Peyer's patch (tissue), 4 donors: ENCODE measurements at regions not wholly inside any gene's neighbourhood (a gene's known extent, or its start where the extent isn't known, plus 50 kb on each side); places are given as distances from the start of the nearest gene placed in this dataset.

ENCODE experiments used
- DNase-seq, 3 donors: peaks; one replicate each; pipeline ENCODE4 v3.0.0-alpha.2; 2017 to 2019
- H3K27ac ChIP-seq, 4 donors: fragments of 200-600 bp; sonication (generic); one replicate each; pipeline ENCODE4 v1.5.1; 2016 to 2019
- H3K27me3 ChIP-seq, 2 donors: fragments of 200-600 bp; sonication (generic); one replicate each; pipeline ENCODE4 v1.5.1; 2019
- H3K36me3 ChIP-seq, 3 donors: fragments of 200-600 bp; sonication (generic); one replicate each; pipeline ENCODE4 v1.5.1; 2016 to 2019
- H3K4me1 ChIP-seq, 4 donors: fragments of 200-600 bp; sonication (generic); one replicate each; pipeline ENCODE4 v1.5.1; 2016 to 2019
- H3K4me3 ChIP-seq, 4 donors: fragments of 200-600 bp; sonication (generic); 1 replicate in 3 of 4; 2 replicates in 1 of 4; pipeline ENCODE4 v1.5.1; 2016 to 2019; ENCODE audit warnings: mild to moderate bottlenecking in 1 of 4
- H3K9me3 ChIP-seq, 4 donors: fragments of 200-600 bp; sonication (generic); one replicate each; pipeline ENCODE4 v1.5.1; 2016 to 2019; ENCODE audit warnings: mild to moderate bottlenecking in 1 of 4
- POLR2A ChIP-seq, 2 donors: fragments of 450-650 bp; IDR thresholded peaks; one replicate each; pipeline ENCODE4 v1.5.1; 2017; ENCODE audit warnings: antibody characterized with exemption in 2 of 2, mild to moderate bottlenecking in 2 of 2, moderate library complexity in 2 of 2
- TF ChIP-seq, protein P1 (sequence below), 6 experiments: fragments of 450-650 bp in 4 of 6; fragments of 200-600 bp in 2 of 6; sonication (generic) in 1 of 6; IDR thresholded peaks; one replicate each; pipeline ENCODE4 v1.5.1; 2017 to 2019; ENCODE audit warnings: antibody characterized with exemption in 6 of 6, mild to moderate bottlenecking in 3 of 6, moderate library complexity in 1 of 6

DNA sequence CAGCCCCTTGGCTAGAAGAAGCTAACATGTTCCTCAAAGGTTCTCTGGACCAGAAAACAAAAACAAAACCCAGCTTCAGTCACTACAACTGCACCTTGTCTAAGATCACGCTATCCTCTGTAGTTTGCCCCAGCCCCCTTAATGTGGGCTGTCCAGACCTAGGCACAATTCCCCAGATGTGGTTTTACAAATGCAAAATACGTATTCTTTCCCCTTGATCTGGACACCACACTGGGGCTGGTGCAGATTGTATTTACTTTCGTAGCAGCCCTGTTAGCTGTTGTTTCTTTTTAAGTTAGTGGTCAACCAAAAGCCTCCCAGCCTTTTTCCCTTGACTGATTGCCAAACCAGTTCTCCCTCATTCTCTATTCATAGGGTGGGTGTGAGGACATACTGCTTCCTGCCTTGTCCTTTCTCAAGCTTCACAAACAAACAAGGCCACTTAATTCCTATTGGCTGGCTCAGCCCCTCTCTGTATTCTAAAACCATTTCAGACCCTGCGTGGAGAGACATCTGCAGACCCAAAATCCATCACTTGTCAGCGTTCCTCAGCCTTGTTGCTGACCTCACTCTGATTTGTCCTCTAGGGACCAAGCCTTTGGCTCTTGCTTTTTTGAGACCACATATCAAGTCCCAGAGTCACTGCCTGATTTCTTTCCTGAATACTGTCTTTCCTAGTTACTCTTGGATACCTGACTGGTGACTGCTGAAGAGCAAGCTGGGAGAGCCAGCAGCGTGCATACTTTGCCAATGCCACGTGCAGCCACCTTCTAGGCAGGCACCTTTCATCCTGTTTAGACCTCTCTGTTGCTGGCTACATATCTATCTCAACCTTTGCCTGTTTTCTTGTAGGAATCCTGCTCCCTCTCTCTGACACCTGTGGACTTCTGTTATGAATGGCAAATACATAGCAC, 96.4 kb upstream of the RAB3GAP2 start:
- no peak for DNase-seq
- Histone ChIP-seq H3K9me3 (no peaks in the 10 kb centered on the region), H3K36me3 (no peaks in the 10 kb centered on the region), H3K27ac (no peak overlapping the region), H3K4me3 (no peak overlapping the region), H3K4me1 (no peaks in the 10 kb centered on the region), H3K27me3 (no peaks in the 10 kb centered on the region)
- TF ChIP-seq POLR2A (IDR thresholded peaks at IDR 0.05), result no peak
- TF ChIP-seq, protein P1, sequence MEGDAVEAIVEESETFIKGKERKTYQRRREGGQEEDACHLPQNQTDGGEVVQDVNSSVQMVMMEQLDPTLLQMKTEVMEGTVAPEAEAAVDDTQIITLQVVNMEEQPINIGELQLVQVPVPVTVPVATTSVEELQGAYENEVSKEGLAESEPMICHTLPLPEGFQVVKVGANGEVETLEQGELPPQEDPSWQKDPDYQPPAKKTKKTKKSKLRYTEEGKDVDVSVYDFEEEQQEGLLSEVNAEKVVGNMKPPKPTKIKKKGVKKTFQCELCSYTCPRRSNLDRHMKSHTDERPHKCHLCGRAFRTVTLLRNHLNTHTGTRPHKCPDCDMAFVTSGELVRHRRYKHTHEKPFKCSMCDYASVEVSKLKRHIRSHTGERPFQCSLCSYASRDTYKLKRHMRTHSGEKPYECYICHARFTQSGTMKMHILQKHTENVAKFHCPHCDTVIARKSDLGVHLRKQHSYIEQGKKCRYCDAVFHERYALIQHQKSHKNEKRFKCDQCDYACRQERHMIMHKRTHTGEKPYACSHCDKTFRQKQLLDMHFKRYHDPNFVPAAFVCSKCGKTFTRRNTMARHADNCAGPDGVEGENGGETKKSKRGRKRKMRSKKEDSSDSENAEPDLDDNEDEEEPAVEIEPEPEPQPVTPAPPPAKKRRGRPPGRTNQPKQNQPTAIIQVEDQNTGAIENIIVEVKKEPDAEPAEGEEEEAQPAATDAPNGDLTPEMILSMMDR (IDR thresholded peaks at IDR 0.05), result no peak

GRCh38 chr1:220367833-220368232, 95.6 kb upstream of the RAB3GAP2 start:
- no peak overlapping the region for H3K27ac ChIP-seq
- H3K4me3 ChIP-seq, result no peak overlapping the region
- H3K36me3 ChIP-seq, result no peaks in the 10 kb centered on the region
- TF ChIP-seq, protein P1 (IDR thresholded peaks at IDR 0.05), result no peak
- no peak for TF ChIP-seq POLR2A (IDR thresholded peaks at IDR 0.05)
- H3K4me1 ChIP-seq, result no peaks in the 10 kb centered on the region
- no peaks in the 10 kb centered on the region for H3K9me3 ChIP-seq
- no peak for DNase-seq
- no peaks in the 10 kb centered on the region for H3K27me3 ChIP-seq

DNA sequence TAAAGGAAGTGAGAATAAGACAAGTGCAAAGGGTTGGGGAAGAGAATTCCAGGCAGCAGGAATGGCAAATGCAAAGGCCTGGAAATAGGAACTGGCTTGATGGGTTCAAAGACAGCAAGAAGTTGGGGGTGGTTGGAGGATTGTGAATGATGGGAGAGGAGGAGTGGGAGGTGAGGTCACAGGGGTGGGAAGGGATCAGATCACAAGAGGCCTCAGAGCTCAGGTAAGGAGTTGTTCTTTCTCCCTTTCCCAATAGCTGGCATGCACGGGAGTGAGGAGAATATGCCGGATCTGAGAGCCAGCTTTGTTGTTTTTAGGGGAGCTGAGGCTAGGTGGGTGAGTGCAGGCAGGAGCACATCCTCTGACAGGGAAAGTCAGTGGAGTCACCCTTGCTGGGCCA, 94.0 kb upstream of the RAB3GAP2 start:
- no peaks in the 10 kb centered on the region for H3K27me3 ChIP-seq
- no peak overlapping the region for H3K27ac ChIP-seq
- H3K36me3 ChIP-seq, result no peaks in the 10 kb centered on the region
- TF ChIP-seq POLR2A (IDR thresholded peaks at IDR 0.05), result no peak
- TF ChIP-seq, protein P1 (IDR thresholded peaks at IDR 0.05), result no peak
- no peak overlapping the region for H3K4me3 ChIP-seq
- DNase-seq, result no peak
- no peaks in the 10 kb centered on the region for H3K4me1 ChIP-seq
- H3K9me3 ChIP-seq, result no peaks in the 10 kb centered on the region

GRCh38 chr1:220363196-220363837, 91.1 kb upstream of the RAB3GAP2 start:
- no peak for DNase-seq
- H3K4me3 ChIP-seq, result no peak overlapping the region
- no peaks in the 10 kb centered on the region for H3K9me3 ChIP-seq
- H3K27ac ChIP-seq, result no peak overlapping the region
- no peaks in the 10 kb centered on the region for H3K27me3 ChIP-seq
- no peaks in the 10 kb centered on the region for H3K36me3 ChIP-seq
- no peaks in the 10 kb centered on the region for H3K4me1 ChIP-seq
- TF ChIP-seq, protein P1 (IDR thresholded peaks at IDR 0.05), result no peak
- no peak for TF ChIP-seq POLR2A (IDR thresholded peaks at IDR 0.05)

- no peak overlapping the region for H3K27ac ChIP-seq
- no peak for DNase-seq
- H3K27me3 ChIP-seq, result no peaks in the 10 kb centered on the region
- TF ChIP-seq, protein P1 (IDR thresholded peaks at IDR 0.05), result no peak
- TF ChIP-seq POLR2A (IDR thresholded peaks at IDR 0.05), result no peak
- no peaks in the 10 kb centered on the region for H3K9me3 ChIP-seq
- H3K4me3 ChIP-seq, result no peak overlapping the region
- no peaks in the 10 kb centered on the region for H3K36me3 ChIP-seq
- no peaks in the 10 kb centered on the region for H3K4me1 ChIP-seq
These were observed 85.0 kb upstream of the RAB3GAP2 start for GRCh38 chr1:220356981-220357850.
